ENCODE measurements at regions not wholly inside any gene's neighbourhood (a gene's known extent, or its start where the extent isn't known, plus 50 kb on each side); places are given as distances from the start of the nearest gene placed in this dataset.

DNA sequence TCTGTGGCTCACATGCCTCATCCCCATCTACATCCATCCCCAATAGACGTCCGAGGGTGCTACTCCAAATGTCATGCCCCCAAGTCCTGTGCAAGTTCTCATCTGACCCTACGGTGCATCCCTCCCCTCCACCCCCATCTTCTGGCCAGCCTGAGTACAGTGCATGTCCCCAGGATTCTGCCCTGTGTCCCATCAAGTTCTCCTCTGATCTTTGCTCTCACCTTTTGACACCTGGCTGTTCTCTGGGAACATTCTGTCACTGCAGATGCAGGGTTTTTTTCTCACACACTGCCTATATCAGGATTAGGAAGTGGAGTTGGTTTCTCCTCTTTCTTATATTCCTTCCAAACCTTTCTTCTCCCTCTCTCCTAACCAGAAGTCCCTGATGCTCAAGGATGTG, 377.2 kb downstream of the GADD45G start:
- H3K4me3 ChIP-seq (ENCODE audit: low read length), result no peak overlapping the region
- TF ChIP-seq ZNF274 (IDR thresholded peaks at IDR 0.05; ENCODE audit: low read depth, low read length), result no peak

DNA sequence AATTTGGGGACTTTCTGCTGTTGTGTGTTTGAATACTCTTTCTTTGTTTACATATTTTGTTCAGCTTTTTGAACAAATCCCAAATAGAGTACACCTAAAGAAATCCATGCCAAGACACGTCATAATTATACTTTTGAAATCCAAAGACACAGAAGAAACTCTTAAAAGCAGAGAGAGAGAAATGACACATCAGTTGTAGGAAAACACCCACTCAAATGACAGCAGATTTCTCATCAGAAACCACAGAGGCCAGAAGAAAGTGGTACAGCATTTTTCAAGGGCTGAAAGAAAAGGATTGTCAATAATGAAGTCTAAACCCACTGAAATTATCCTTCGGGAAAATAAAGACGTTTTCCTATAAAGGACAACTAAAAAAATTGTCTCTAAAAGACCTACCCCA, 378.6 kb downstream of the GADD45G start:
- TF ChIP-seq ZNF274 (IDR thresholded peaks at IDR 0.05; ENCODE audit: low read depth, low read length), result no peak
- no peak overlapping the region for H3K4me3 ChIP-seq (ENCODE audit: low read length)

DNA sequence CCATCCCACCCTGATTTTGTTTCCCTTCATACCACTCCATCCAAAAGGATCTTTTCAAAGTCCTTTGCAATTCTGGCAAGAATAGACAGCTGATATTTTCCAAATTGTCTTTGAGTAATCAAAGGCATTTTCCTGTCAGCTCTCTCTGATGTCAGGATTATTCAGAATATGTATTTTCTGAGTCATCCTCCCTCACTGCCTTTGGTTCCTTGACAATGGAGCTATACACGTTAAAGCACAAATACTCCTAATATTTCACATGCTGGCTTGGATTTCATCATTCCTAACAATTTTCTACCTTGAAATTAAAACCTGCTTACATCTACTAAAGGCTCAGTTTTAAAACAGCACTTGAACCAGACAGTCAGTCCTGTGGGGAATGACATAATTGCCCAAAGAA, 379.4 kb downstream of the GADD45G start:
- H3K4me3 ChIP-seq (ENCODE audit: low read length), result no peak overlapping the region
- TF ChIP-seq ZNF274 (IDR thresholded peaks at IDR 0.05; ENCODE audit: low read depth, low read length), result no peak

DNA sequence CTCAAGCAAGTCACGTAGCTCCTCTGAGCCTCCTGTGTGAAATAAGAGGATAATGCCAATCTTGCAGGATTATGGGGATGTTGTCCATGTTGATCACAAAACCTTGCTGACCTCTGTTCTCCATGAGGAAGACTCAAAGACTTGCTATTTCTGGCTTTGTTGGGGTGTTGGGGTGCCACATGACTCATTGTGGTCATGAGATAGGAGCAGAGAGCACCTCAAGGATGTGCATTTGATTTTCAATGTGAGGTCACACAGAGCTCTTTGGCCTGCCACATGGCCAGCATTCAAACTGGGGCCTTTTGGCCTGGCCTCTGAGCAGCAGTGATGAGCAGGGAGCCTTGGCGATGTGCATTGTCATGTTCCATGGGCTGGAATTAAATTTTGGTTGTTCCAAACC, 380.3 kb downstream of the GADD45G start:
- no peak overlapping the region for H3K4me3 ChIP-seq (ENCODE audit: low read length)
- no peak for TF ChIP-seq ZNF274 (IDR thresholded peaks at IDR 0.05; ENCODE audit: low read depth, low read length)

DNA sequence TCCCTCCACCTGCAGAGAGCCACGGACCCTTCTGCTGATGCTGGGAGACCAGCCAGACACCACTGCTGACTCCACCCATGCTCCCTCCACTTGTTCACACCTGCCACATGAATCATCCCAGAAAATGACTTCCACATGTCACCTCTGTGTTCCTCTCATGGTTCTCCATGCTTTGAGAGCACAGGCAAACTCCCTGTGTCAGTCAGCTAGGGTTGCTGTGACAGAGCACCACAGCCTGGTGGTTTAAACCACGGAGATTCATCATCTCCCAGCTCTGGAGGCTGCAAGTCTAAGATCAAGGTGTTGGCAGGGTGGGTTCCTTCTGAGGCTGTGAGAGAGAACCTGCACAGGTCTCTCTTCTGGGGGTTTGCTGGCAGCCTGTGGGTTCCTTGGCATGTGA, 381.4 kb downstream of the GADD45G start:
- no peak for TF ChIP-seq ZNF274 (IDR thresholded peaks at IDR 0.05; ENCODE audit: low read depth, low read length)
- no peak overlapping the region for H3K4me3 ChIP-seq (ENCODE audit: low read length)

DNA sequence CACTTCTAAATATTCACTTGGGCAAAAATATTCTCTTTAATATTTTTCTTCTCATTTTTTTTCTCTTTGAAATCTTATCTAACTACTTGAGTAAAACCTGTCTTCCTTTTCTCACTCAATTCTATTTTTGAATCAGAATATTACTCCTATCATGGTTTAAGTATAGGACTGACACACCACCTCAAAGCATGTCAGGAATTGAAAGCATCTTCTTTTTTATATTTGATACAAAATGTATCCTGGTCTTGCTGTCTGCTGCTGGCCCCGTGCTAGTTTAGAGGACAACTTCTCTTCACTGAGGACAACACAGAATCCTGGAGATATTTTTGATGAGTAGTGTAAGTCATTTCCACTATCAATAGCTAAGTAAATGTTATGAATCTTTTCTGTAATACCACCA, 383.6 kb downstream of the GADD45G start:
- no peak for TF ChIP-seq ZNF274 (IDR thresholded peaks at IDR 0.05; ENCODE audit: low read depth, low read length)
- H3K4me3 ChIP-seq (ENCODE audit: low read length), result no peak overlapping the region

DNA sequence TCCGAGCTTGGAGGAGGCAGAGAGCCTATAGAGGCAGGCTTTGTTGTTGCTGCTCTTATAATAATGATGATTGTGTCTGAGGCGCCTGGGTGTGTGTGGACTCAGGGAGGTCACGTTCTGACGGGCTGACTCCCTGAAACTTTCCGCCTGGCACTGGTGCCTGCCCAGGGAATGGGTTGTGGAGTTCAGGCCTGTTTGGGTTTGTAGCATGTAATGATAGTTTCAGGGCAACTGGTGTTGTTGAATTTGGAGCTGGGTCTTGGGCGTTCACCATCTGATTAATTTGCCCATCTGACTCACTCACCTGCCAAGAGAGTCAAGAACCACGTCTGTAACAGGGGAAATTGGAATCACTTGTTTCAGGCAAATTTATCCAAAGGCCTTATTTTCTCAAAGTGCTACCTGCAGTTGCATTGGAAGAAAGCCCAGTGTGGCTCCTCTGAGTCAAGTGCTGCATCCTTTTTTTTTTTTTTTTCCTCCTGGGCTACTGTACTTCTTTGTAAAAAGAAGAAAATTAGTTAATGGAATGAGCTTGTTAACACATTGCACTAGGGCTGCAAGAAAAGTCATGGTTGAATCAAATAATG, 386.5 kb downstream of the GADD45G start:
- TF ChIP-seq ZNF274 (IDR thresholded peaks at IDR 0.05; ENCODE audit: low read depth, low read length), result no peak
- H3K4me3 ChIP-seq (ENCODE audit: low read length), result no peak overlapping the region

DNA sequence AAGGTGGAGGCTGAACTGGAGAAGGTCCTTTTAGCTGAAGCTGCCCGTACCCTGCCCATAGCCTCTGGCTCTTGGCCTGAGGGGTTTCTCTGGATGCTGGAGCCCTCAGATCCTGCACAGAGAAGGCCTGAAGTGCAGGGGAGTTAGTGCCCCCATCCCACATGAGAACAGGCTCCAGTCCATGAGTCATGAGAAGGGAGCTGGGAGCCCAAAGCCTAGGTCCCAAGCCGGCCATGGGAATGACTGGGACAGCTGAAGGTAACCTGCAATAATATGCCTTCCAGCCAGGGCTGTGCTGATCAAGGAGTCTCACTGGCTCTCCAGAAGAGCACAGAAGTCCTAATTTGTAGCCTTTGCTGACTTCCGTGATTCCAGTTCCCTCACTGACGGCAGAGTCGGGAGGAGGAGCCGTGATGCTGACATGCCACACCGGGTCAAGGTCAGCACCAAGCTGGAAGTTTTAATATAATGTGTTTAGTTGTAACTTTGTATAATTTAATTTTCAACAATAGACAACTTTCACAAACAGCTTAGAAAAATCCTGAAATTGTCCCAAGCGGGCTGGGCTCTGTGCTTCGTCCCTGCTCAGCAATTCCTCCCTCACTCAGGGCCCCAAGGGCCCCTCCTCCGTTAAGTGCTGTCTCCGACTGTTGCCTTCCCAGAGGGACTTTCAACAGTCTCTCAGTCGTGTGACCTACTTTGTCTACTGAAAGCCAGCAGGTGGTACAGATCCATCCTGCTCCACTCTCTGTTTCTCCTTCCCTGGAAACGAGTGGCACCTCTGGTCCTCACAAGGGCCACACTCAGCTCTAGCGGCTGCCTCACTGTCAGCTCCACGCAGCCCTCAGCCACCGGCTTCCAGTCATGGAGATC, 387.8 kb downstream of the GADD45G start:
- TF ChIP-seq ZNF274 (IDR thresholded peaks at IDR 0.05; ENCODE audit: low read depth, low read length), result no peak
- H3K4me3 ChIP-seq (ENCODE audit: low read length), result no peak overlapping the region

DNA sequence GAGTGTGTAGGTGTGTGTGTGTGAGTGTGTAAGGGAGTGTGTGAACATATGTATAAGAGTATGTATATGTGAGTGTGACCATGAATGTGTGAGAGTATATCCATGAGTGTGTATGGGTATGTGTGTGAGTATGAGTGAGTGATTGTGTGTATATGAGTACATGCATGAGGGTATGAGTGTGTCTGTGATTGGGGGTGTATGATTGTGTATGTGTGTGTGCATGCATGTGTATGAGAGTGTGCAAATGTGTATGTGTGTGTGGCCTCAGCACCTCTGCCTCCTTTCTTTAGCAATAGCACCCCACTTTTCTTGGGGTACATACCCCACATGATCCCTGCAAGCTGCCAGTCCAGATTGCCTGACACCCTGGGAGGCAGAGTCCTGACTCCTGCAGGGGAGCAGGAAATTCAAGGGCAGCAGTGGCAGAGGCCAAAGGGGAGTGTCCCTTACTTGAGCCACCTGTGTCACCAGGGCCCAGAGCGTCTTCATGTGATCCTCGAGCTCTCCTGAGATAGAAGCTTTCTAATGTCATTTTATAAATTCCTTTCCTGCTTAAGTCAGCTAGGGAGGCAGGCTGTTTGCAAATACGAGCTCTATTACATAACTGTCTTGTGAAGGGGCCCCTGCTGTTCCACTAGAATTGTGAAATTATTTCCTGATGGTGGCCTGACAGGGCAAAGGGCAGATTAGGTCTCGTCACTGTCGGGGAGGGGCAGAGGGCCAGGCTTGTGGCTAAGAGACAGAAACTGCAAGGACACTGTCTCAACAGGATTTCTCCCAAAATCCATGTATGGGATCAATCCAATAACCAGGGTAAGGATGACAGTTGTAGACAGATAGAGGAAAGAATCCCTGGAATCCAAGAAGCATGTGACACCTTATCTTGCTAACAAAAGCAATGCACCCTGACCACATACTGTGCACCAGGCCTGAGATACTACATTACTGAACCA, 389.1 kb downstream of the GADD45G start:
- H3K4me3 ChIP-seq (ENCODE audit: low read length), result no peak overlapping the region
- no peak for TF ChIP-seq ZNF274 (IDR thresholded peaks at IDR 0.05; ENCODE audit: low read depth, low read length)

DNA sequence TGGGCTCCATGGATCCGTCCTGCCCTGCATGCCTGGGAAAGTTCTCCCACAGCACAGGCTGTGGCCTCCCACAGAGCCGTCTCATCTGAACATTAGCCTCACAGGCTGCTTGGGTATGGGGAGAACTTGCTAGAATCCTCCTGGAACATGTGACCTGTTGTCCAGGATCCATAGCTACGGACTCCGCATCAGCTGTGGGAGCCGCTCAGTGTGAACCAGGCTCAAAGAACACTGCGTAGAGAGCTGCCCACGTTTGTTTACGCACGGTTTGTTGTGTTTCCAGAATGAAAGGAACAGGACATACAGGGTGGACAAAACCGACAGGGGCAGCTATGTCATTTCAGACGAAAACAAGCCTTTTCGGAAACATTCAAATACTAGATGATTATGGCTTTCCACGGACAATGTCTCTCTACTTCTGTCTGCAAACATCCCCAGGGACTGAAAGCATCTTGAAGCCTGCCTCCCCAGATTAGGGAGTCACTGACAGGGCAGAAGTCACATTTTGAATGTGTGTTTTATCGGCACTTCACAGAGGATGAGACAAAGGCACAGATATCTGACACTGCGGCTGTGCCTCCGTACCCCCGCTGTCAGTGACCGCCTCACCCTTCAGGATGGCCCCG, 390.3 kb downstream of the GADD45G start:
- no peak for TF ChIP-seq ZNF274 (IDR thresholded peaks at IDR 0.05; ENCODE audit: low read depth, low read length)
- no peak overlapping the region for H3K4me3 ChIP-seq (ENCODE audit: low read length)

DNA sequence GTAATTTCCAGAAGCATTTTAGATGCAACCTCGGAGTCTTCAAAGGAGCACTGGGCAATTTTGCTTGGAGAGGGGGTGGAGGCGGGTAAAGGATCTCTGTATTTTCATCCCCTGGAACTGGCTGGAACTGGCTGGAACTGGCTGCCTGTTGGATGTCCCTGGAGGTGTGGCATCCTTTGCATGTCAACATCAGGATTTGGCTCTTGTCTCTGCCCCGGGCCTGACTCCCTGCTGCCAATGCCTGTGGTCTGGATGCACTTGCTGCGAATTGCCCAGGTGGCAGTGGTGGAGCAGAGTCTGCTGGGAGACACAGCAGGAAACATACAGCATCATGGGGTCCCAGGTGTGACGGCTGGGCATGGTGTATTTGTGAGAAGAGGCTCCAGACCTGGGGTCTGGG, 391.3 kb downstream of the GADD45G start:
- no peak for TF ChIP-seq ZNF274 (IDR thresholded peaks at IDR 0.05; ENCODE audit: low read depth, low read length)
- H3K4me3 ChIP-seq (ENCODE audit: low read length), result no peak overlapping the region

DNA sequence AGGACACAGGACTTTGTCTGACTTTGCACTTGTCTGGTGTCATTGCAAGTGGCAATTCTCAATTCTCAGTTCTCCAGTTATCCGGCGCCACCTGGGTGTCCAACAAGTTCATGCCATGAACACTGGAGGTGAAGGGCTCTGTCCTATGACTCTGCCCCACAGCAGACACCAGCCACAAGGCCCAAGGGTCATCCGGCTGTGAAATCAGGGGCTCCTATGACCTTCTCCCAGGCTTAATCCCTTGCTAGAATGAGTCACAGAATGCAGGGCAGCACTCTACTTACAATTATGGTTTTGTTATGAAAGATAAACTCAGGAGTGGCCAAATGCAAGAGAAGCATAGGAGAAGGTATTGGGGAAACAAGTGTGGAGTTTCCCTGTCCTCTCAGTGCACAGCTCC, 392.0 kb downstream of the GADD45G start:
- no peak for TF ChIP-seq ZNF274 (IDR thresholded peaks at IDR 0.05; ENCODE audit: low read depth, low read length)
- H3K4me3 ChIP-seq (ENCODE audit: low read length), result no peak overlapping the region

DNA sequence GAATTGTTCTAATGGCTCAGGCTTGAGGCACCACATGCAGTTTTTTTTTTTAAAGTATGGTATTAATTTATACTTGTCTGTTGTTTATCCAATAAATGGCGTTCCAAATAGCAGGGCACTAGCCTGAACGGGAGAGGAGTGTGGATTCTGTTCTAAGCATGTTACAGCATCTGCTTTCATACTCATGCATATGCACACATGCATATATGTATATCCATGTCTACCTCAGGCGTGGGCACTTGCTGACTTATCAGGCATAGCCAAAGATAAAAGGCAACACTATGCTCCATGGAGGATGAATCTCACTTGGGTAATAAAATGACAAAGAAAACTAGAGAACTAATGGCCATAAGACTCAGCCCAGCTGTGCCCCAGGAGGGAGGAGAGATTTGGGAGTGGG, 393.8 kb downstream of the GADD45G start:
- TF ChIP-seq ZNF274 (IDR thresholded peaks at IDR 0.05; ENCODE audit: low read depth, low read length), result no peak
- H3K4me3 ChIP-seq (ENCODE audit: low read length), result no peak overlapping the region

DNA sequence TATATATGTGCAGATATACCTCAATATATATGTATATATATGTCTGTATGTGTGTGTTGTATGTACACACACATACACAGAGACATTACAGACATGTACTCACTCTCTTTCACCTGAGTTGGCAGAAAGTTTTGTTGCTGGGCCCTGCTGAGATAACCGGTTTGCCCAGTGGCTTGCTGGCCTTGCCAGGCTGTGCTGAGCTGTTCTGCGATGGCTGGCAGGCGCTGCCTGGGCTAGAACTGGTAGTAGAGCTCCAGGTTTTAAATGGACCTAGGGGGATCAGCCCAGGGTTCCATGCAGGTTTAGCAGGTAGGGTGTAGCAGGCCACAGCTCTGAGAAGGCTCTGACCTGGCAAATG, 394.3 kb downstream of the GADD45G start:
- TF ChIP-seq ZNF274 (IDR thresholded peaks at IDR 0.05; ENCODE audit: low read depth, low read length), result no peak
- no peak overlapping the region; the same call in 1 of the 2 replicates for H3K4me3 ChIP-seq (ENCODE audit: low read length)

All from GM08714 (cell line).